Panc1 (cell line): ENCODE measurements at regions not wholly inside any gene's neighbourhood (a gene's known extent, or its start where the extent isn't known, plus 50 kb on each side); places are given as distances from the start of the nearest gene placed in this dataset.

Source experiments
- ATAC-seq: fragments of 200-7000 bp; cut with Tn5 transposase; 2 replicates; pipeline ENCODE4 v1.9.1; 2020; ENCODE audit warnings: mild to moderate bottlenecking, moderate library complexity
- BruUV-seq: library from RNA; stranded (reverse); fragments of 400-500 nt; replicated peaks from 2 replicates; lab custom pipeline; 2021; lab: Mats Ljungman, UMichigan
- CTCF ChIA-PET: fragments of 300-600 bp; sonication (Branson Sonifier 250); formaldehyde crosslinking; loops from one replicate; lab custom pipeline; 2022; ENCODE audit warnings: antibody characterized with exemption; lab: Charles Lee
- POLR2A ChIA-PET: fragments of 300-600 bp; sonication (Branson Sonifier 250); formaldehyde crosslinking; loops from one replicate; lab custom pipeline; 2022; ENCODE audit warnings: antibody characterized with exemption; lab: Charles Lee
- DNase-seq: peaks from one replicate; pipeline ENCODE4 v3.0.0-alpha.2; 2010; ENCODE audit warnings: low read depth, low spot score
- H3K27ac ChIP-seq: 2 replicates; pipeline ENCODE4 v1.5.1; 2011; ENCODE audit warnings: mild to moderate bottlenecking, low read length, inconsistent platforms
- H3K27me3 ChIP-seq: fragments of 200-500 bp; sonication (Bioruptor generic); 2 replicates; pipeline ENCODE4 v1.6.0; 2014; ENCODE audit warnings: low read length, inconsistent platforms; ENCODE audit not compliant: control insufficient read depth, insufficient read depth
- H3K36me3 ChIP-seq: fragments of 200-500 bp; sonication (Bioruptor generic); 2 replicates; pipeline ENCODE4 v1.5.1; 2014; ENCODE audit warnings: inconsistent platforms, mild to moderate bottlenecking, low read length, moderate library complexity; ENCODE audit not compliant: control insufficient read depth, insufficient read depth
- H3K4me1 ChIP-seq: 2 replicates; pipeline ENCODE4 v1.5.1; 2011; ENCODE audit warnings: inconsistent platforms, mild to moderate bottlenecking, low read length, moderate library complexity; ENCODE audit not compliant: control insufficient read depth, insufficient read depth
- H3K4me3 ChIP-seq, 2 experiments: 2 replicates each; pipeline ENCODE4 v1.5.1; 2011 to 2012; ENCODE audit warnings: low read depth in 2 of 2, low read length in 2 of 2, mild to moderate bottlenecking in 2 of 2, inconsistent platforms in 1 of 2, moderate library complexity in 1 of 2
- H3K9me3 ChIP-seq: fragments of 200-500 bp; sonication (Bioruptor generic); 2 replicates; pipeline ENCODE4 v1.5.1; 2014; ENCODE audit warnings: low read depth, mild to moderate bottlenecking, inconsistent platforms, low read length, moderate library complexity; ENCODE audit not compliant: control insufficient read depth, insufficient read depth
- POLR2AphosphoS5 ChIP-seq: IDR thresholded peaks from 2 replicates; pipeline ENCODE4 v1.6.1; 2012; ENCODE audit warnings: mild to moderate bottlenecking, low read depth, low read length, moderate library complexity
- SIN3A ChIP-seq: IDR thresholded peaks from 2 replicates; pipeline ENCODE4 v1.6.1; 2012; ENCODE audit warnings: low read depth, mild to moderate bottlenecking, low read length, moderate library complexity, borderline replicate concordance; ENCODE audit not compliant: insufficient read depth
- TCF7L2 ChIP-seq: IDR thresholded peaks from 2 replicates; pipeline ENCODE4 v1.6.1; 2011; ENCODE audit warnings: mild to moderate bottlenecking, low read depth, low read length, inconsistent platforms
- in situ Hi-C: cut with HindIII; loops from 2 replicates; pipeline ENCODE4 v1.10.0; 2016; ENCODE audit warnings: low sequenced_read_pairs, low pct_unique_long_range_greater_than_20kb
- intact Hi-C: fragments of 100-400 bp; cut with micrococcal nuclease; formaldehyde crosslinking; loops from one replicate; pipeline ENCODE4 v1.10.0; 2022; ENCODE audit not compliant: unreplicated experiment
- TF ChIP-seq, protein P1 (sequence below): fragments of 450-650 bp; IDR thresholded peaks from 2 replicates; pipeline ENCODE4 v1.5.1; 2017; ENCODE audit warnings: mild to moderate bottlenecking
- TF ChIP-seq, protein P2 (sequence below), 2 experiments: IDR thresholded peaks; 2 replicates each; pipeline ENCODE4 v1.6.1; 2011 to 2012; ENCODE audit warnings: low read depth in 2 of 2, control low read depth in 1 of 2, low read length in 1 of 2, mild to moderate bottlenecking in 1 of 2, moderate library complexity in 1 of 2; ENCODE audit not compliant: insufficient read depth in 1 of 2

DNA sequence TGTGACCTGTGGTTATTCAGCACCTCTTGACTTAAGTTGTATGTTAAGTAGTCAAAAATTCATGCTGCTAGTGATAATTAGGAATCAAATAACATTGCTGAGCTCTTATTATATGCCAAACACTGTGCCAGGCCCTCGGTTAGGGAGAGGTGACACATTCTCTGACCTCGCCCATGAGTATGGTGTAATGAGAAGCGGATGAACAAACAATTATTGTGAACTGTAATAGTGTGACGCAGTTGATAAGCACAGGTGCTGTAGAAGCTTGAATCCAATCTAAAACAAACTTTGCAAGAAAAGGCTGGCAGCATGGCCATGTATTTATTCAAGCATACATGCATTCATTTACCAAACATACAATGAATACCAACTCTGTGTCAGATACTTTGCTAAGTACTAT is 303.5 kb upstream of the HS3ST1 start:
- H3K4me1 ChIP-seq: no peaks in the 10 kb centered on the region
- no peak overlapping the region for H3K4me3 ChIP-seq
- ChIA-PET CTCF (no interaction called here), POLR2A (no interaction called here)
- no peaks in the 10 kb centered on the region for H3K9me3 ChIP-seq
- ATAC-seq (no peak), DNase-seq (no peak)
- BruUV-seq: no TSS peak
- no peaks in the 10 kb centered on the region for H3K27me3 ChIP-seq
- intact Hi-C loops: no loop called here
- no peak overlapping the region for H3K27ac ChIP-seq
- TF ChIP-seq, protein P1, sequence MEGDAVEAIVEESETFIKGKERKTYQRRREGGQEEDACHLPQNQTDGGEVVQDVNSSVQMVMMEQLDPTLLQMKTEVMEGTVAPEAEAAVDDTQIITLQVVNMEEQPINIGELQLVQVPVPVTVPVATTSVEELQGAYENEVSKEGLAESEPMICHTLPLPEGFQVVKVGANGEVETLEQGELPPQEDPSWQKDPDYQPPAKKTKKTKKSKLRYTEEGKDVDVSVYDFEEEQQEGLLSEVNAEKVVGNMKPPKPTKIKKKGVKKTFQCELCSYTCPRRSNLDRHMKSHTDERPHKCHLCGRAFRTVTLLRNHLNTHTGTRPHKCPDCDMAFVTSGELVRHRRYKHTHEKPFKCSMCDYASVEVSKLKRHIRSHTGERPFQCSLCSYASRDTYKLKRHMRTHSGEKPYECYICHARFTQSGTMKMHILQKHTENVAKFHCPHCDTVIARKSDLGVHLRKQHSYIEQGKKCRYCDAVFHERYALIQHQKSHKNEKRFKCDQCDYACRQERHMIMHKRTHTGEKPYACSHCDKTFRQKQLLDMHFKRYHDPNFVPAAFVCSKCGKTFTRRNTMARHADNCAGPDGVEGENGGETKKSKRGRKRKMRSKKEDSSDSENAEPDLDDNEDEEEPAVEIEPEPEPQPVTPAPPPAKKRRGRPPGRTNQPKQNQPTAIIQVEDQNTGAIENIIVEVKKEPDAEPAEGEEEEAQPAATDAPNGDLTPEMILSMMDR: no peak
- TF ChIP-seq POLR2AphosphoS5 (no peak), SIN3A (no peak), TCF7L2 (no peak)
- TF ChIP-seq, protein P2, sequence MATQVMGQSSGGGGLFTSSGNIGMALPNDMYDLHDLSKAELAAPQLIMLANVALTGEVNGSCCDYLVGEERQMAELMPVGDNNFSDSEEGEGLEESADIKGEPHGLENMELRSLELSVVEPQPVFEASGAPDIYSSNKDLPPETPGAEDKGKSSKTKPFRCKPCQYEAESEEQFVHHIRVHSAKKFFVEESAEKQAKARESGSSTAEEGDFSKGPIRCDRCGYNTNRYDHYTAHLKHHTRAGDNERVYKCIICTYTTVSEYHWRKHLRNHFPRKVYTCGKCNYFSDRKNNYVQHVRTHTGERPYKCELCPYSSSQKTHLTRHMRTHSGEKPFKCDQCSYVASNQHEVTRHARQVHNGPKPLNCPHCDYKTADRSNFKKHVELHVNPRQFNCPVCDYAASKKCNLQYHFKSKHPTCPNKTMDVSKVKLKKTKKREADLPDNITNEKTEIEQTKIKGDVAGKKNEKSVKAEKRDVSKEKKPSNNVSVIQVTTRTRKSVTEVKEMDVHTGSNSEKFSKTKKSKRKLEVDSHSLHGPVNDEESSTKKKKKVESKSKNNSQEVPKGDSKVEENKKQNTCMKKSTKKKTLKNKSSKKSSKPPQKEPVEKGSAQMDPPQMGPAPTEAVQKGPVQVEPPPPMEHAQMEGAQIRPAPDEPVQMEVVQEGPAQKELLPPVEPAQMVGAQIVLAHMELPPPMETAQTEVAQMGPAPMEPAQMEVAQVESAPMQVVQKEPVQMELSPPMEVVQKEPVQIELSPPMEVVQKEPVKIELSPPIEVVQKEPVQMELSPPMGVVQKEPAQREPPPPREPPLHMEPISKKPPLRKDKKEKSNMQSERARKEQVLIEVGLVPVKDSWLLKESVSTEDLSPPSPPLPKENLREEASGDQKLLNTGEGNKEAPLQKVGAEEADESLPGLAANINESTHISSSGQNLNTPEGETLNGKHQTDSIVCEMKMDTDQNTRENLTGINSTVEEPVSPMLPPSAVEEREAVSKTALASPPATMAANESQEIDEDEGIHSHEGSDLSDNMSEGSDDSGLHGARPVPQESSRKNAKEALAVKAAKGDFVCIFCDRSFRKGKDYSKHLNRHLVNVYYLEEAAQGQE (IDR thresholded peaks at IDR 0.05; ENCODE audit: insufficient read depth in 1 of 2, low read depth in 2 of 2, low read length in 1 of 2): no peak
- H3K36me3 ChIP-seq: no peaks in the 10 kb centered on the region
- in situ Hi-C loops: no loop called here

DNA sequence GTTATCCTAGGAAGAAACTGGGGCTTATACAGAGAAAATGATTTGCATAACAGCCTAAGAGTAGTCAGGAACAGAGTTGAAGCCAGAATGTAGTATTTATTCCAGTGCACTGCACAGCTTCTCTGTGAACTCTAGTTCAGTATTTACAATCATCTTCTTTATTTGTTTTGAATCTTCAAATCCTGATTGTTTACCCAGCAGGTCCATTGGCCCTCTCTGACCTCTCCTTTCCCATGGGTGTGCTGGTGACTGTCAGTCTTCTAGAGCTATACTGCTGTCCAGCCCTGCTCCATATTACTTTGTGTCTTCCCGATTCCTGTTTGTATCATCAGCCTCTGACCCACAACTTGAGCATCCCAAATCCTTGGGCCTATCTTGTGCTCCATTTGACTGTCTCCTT is 301.9 kb upstream of the HS3ST1 start:
- no TSS peak for BruUV-seq
- no peak for DNase-seq
- in situ Hi-C loops: no loop called here
- H3K27ac ChIP-seq: no peak overlapping the region
- H3K9me3 ChIP-seq: no peaks in the 10 kb centered on the region
- no peaks in the 10 kb centered on the region for H3K4me1 ChIP-seq
- no peaks in the 10 kb centered on the region for H3K27me3 ChIP-seq
- CTCF ChIA-PET: no interaction called here
- H3K36me3 ChIP-seq: no peaks in the 10 kb centered on the region
- intact Hi-C loops: no loop called here
- TF ChIP-seq POLR2AphosphoS5 (no peak), SIN3A (no peak), TCF7L2 (no peak)
- TF ChIP-seq, protein P2 (IDR thresholded peaks at IDR 0.05; ENCODE audit: insufficient read depth in 1 of 2, low read depth in 2 of 2, low read length in 1 of 2): no peak
- TF ChIP-seq, protein P1: no peak
- no peak for ATAC-seq
- POLR2A ChIA-PET: no interaction called here
- H3K4me3 ChIP-seq: no peak overlapping the region
